Adrenal gland (tissue), 9 donors: ENCODE measurements at regions not wholly inside any gene's neighbourhood (a gene's known extent, or its start where the extent isn't known, plus 50 kb on each side); places are given as distances from the start of the nearest gene placed in this dataset.

Experiments used
- DNase-seq, 7 donors: peaks; one replicate each; pipeline ENCODE4 v3.0.0-alpha.2; 2019 to 2020
- H3K27ac ChIP-seq, 5 donors: fragments of 200-600 bp; sonication (generic) in 4 of 5; 1 replicate in 3 of 5; 2 replicates in 2 of 5; pipeline versions ENCODE4 v1.5.1 to v1.8.0; 2016 to 2020; ENCODE audit warnings: mild to moderate bottlenecking in 1 of 5
- H3K27me3 ChIP-seq: fragments of 200-600 bp; 2 replicates; pipeline ENCODE4 v1.8.0; 2021
- H3K36me3 ChIP-seq, 2 donors: fragments of 200-600 bp; replicated peaks in 1 of 2; 1 replicate in 1 of 2; 2 replicates in 1 of 2; pipeline versions ENCODE4 v1.5.1 to v1.8.0; 2018 to 2022
- H3K4me1 ChIP-seq, 2 donors: fragments of 200-600 bp; replicated peaks in 1 of 2; 1 replicate in 1 of 2; 2 replicates in 1 of 2; pipeline versions ENCODE4 v1.5.1 to v1.8.0; 2018 to 2021
- H3K4me3 ChIP-seq, 4 donors: fragments of 200-600 bp; sonication (generic) in 3 of 4; one replicate each; pipeline ENCODE4 v1.5.1; 2016 to 2018
- H3K9me3 ChIP-seq, 3 donors: fragments of 200-600 bp; sonication (generic) in 1 of 3; replicated peaks in 1 of 3; 1 replicate in 2 of 3; 2 replicates in 1 of 3; pipeline versions ENCODE4 v1.5.1 to v1.8.0; 2016 to 2021
- POLR2A ChIP-seq, 2 donors: fragments of 450-650 bp; IDR thresholded peaks; one replicate each; pipeline ENCODE4 v1.6.1; 2017; ENCODE audit warnings: antibody characterized with exemption in 2 of 2, mild to moderate bottlenecking in 2 of 2, moderate library complexity in 1 of 2
- WGBS, 4 donors: extraction: QIAGEN DNeasy Blood & Tissue Kit in 2 of 4; methylation state at CpG; one replicate each; pipeline versions ENCODE4 v1.1.5 to v1.1.7; 2013 to 2017; 5-methylcytosine and 5-hydroxymethylcytosine counted together
- intact Hi-C, 2 donors: fragments of 100-400 bp; cut with DNase I; formaldehyde crosslinking; loops; one replicate each; pipeline versions ENCODE4 v1.14.1 to v1.15.0; 2022 to 2023
- TF ChIP-seq, protein P1 (sequence below), 6 experiments: fragments of 450-650 bp in 4 of 6; fragments of 200-600 bp in 2 of 6; sonication (generic) in 1 of 6; IDR thresholded peaks; 1 replicate in 5 of 6; 2 replicates in 1 of 6; pipeline versions ENCODE4 v1.5.1 to v1.8.0; 2016 to 2021; ENCODE audit warnings: antibody characterized with exemption in 6 of 6, mild to moderate bottlenecking in 2 of 6, moderate library complexity in 1 of 6
- donor health status: healthy with polysubstance abuse.
- donor health status: Bipolar disorder and iron deficiency.
- donor health status: DM: yes; HTN: yes; CAD: no.
- donor health status: DM: no; HTN: no; CAD: no.
- donor health status: DM: no; HTN: no; CAD: no.

DNA sequence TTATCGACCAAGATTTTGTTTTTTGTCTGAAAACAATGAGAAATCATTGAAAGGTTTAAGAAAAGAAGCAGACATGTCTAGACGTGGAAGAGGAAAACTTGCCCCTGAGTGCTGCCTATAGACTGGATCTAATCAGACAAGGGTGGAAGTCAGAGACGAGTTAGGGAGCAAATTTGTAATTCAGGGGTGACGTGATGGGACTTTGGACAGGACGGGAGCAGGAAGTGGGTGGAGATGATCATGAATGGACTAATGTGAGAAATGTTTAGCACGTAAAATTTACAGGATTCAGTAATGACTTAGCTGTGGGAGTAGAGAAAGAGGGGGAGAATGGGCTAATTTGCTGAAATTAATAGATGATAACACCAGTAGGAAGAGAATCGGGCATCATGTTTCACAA lies 117.0 kb upstream of the EPHA4 start:
- Histone ChIP-seq H3K36me3 (no peaks in the 10 kb centered on the region), H3K4me3 (no peak overlapping the region), H3K27me3 (no peaks in the 10 kb centered on the region), H3K27ac (no peak overlapping the region), H3K9me3 (no peaks in the 10 kb centered on the region), H3K4me1 (no peaks in the 10 kb centered on the region)
- WGBS, 4 donors = 63 to 73% (median 66%) methylated on average over 7 of the region's 7 CpGs
- TF ChIP-seq POLR2A (IDR thresholded peaks at IDR 0.05) = no peak
- TF ChIP-seq, protein P1, sequence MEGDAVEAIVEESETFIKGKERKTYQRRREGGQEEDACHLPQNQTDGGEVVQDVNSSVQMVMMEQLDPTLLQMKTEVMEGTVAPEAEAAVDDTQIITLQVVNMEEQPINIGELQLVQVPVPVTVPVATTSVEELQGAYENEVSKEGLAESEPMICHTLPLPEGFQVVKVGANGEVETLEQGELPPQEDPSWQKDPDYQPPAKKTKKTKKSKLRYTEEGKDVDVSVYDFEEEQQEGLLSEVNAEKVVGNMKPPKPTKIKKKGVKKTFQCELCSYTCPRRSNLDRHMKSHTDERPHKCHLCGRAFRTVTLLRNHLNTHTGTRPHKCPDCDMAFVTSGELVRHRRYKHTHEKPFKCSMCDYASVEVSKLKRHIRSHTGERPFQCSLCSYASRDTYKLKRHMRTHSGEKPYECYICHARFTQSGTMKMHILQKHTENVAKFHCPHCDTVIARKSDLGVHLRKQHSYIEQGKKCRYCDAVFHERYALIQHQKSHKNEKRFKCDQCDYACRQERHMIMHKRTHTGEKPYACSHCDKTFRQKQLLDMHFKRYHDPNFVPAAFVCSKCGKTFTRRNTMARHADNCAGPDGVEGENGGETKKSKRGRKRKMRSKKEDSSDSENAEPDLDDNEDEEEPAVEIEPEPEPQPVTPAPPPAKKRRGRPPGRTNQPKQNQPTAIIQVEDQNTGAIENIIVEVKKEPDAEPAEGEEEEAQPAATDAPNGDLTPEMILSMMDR (IDR thresholded peaks at IDR 0.05) = no peak
- intact Hi-C loops = no loop called here
- no peak for DNase-seq

DNA sequence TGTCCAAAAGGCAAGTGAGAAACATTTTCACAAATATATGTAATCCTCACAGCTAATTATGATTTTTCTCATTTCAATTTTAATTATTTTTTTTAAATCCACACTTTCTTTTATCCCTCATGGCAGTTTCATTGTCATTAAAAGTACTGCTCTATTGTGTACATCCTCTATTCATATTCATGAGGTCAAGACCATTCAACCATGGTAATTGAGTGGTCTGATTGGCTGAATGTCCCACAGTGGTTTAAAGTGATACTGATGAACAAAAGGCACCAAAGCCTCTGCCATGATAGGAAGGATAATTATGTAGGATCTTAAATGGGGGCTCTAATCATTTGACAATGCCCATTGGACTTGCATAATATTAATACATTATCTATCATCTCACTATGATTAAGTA lies 108.4 kb upstream of the EPHA4 start:
- DNase-seq = no peak
- intact Hi-C loops = no loop called here
- Histone ChIP-seq H3K4me3 (no peak overlapping the region), H3K27me3 (no peaks in the 10 kb centered on the region), H3K27ac (no peak overlapping the region), H3K36me3 (no peaks in the 10 kb centered on the region), H3K9me3 (no peaks in the 10 kb centered on the region), H3K4me1 (no peaks in the 10 kb centered on the region)
- TF ChIP-seq, protein P1 (IDR thresholded peaks at IDR 0.05) = no peak
- no peak for TF ChIP-seq POLR2A (IDR thresholded peaks at IDR 0.05)

DNA sequence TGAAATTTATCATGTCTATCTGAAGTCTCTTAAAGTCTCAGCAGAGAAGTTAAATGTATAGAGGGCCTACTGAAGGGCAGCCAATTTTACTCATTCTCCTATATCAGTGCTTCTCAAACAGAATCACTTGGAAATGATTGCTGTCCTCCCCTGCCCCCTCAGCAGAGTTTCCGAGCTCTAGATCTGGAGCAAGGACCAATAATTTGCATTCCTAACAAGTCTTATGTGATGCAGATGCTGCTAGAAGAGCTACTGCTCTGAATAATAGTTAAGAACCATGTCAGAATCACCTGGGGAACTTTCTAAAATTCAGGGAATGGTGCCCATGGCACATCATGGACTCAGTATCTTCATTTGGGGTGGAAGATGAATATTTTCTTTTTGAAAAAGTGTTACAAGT lies 105.6 kb upstream of the EPHA4 start:
- Histone ChIP-seq H3K4me3 (no peak overlapping the region), H3K9me3 (no peaks in the 10 kb centered on the region), H3K36me3 (no peaks in the 10 kb centered on the region), H3K27me3 (no peaks in the 10 kb centered on the region), H3K27ac (no peak overlapping the region), H3K4me1 (no peaks in the 10 kb centered on the region)
- no peak for DNase-seq
- TF ChIP-seq, protein P1 (IDR thresholded peaks at IDR 0.05) = no peak
- no peak for TF ChIP-seq POLR2A (IDR thresholded peaks at IDR 0.05)
- intact Hi-C loops = no loop called here
- 59 to 87% (median 78%) methylated on average over 1 of the region's 1 CpG for WGBS, 4 donors

DNA sequence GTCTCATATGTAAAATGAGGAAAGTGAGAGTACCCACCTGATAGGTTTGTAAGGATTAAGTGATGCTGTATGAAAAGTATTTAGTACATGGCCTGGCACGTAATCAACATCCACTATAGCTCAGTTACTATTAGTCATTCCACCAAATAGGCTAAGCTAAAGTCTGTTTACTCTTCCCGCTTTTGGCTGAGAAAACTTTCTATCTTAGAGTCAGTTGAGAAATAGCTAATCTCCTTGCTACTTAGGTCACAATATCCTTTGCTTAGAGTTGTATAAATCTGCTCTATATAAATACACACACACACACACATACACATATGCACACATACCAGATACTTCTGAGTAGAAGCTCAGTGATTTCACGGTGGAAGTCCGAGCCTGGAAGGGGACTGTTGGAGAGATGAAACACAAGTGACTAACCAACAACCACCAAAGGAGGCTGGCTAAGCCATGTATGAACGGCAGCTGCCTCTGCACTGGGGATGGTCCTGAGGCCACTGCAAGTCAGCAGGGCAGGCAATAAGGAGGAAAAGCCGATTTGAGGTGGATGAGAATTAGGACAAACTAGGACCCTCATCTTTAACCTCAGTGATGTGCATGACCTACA lies 104.6 kb upstream of the EPHA4 start:
- TF ChIP-seq POLR2A (IDR thresholded peaks at IDR 0.05) = no peak
- TF ChIP-seq, protein P1 (IDR thresholded peaks at IDR 0.05) = no peak
- WGBS, 4 donors = 65 to 84% (median 69%) methylated on average over 6 of the region's 6 CpGs

More for the DNA sequence above, 104.6 kb upstream of the EPHA4 start:
- no peak for DNase-seq
- intact Hi-C loops = no loop called here
- H3K36me3 ChIP-seq = no peaks in the 10 kb centered on the region
- H3K9me3 ChIP-seq = no peaks in the 10 kb centered on the region
- H3K4me3 ChIP-seq = no peak overlapping the region
- H3K27ac ChIP-seq = no peak overlapping the region
- no peaks in the 10 kb centered on the region for H3K4me1 ChIP-seq
- no peaks in the 10 kb centered on the region for H3K27me3 ChIP-seq
